NB4 (cell line): ENCODE measurements at regions not wholly inside any gene's neighbourhood (a gene's known extent, or its start where the extent isn't known, plus 50 kb on each side); places are given as distances from the start of the nearest gene placed in this dataset.

ENCODE experiments used
- MYC ChIP-seq: IDR thresholded peaks from 2 replicates; pipeline ENCODE4 v1.6.1; 2011; ENCODE audit warnings: low read depth, low read length
- POLR2A ChIP-seq: IDR thresholded peaks from 2 replicates; pipeline ENCODE4 v1.6.1; 2011; ENCODE audit warnings: mild to moderate bottlenecking; ENCODE audit not compliant: insufficient read length; ENCODE audit errors: extremely low read depth
- TF ChIP-seq, protein P1 (sequence below): IDR thresholded peaks from one replicate; pipeline ENCODE4 v1.5.1; 2012; ENCODE audit warnings: low read depth, low read length
- TF ChIP-seq, protein P2 (sequence below): IDR thresholded peaks from 2 replicates; pipeline ENCODE4 v1.6.1; 2011; ENCODE audit warnings: low read depth, low read length

DNA sequence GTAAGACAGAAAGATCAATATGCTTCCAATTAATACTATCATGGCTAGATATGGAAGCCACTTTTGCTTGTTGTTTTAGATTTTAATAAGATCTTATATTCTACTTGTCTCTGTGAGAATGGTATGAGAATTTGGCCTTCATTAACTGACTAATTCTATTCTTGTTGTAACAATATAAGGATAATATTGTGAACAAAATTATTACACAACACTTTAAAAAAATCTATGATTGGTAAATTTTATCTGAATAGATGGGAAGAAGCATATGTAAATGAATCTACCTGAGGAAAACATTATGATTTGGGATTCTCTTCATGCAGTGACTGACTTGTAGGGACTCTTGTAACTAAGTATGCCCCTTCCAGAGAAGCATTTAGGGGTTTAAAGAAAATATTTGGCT is 308.9 kb upstream of the KCND2 start:
- TF ChIP-seq, protein P1, sequence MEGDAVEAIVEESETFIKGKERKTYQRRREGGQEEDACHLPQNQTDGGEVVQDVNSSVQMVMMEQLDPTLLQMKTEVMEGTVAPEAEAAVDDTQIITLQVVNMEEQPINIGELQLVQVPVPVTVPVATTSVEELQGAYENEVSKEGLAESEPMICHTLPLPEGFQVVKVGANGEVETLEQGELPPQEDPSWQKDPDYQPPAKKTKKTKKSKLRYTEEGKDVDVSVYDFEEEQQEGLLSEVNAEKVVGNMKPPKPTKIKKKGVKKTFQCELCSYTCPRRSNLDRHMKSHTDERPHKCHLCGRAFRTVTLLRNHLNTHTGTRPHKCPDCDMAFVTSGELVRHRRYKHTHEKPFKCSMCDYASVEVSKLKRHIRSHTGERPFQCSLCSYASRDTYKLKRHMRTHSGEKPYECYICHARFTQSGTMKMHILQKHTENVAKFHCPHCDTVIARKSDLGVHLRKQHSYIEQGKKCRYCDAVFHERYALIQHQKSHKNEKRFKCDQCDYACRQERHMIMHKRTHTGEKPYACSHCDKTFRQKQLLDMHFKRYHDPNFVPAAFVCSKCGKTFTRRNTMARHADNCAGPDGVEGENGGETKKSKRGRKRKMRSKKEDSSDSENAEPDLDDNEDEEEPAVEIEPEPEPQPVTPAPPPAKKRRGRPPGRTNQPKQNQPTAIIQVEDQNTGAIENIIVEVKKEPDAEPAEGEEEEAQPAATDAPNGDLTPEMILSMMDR = no peak
- TF ChIP-seq POLR2A (no peak), MYC (no peak)
- TF ChIP-seq, protein P2, sequence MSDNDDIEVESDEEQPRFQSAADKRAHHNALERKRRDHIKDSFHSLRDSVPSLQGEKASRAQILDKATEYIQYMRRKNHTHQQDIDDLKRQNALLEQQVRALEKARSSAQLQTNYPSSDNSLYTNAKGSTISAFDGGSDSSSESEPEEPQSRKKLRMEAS = no peak
